IMR-90 (cell line): ENCODE measurements at regions not wholly inside any gene's neighbourhood (a gene's known extent, or its start where the extent isn't known, plus 50 kb on each side); places are given as distances from the start of the nearest gene placed in this dataset.

Experiments used
- ATAC-seq: fragments of 200-7000 bp; cut with Tn5 transposase; 2 replicates; pipeline ENCODE4 v1.9.1; 2020; ENCODE audit warnings: low read depth, mild to moderate bottlenecking, moderate library complexity
- BruUV-seq: library from RNA; stranded (reverse); fragments of 400-500 nt; replicated peaks from 2 replicates; lab custom pipeline; 2021; lab: Mats Ljungman, UMichigan
- CTCF ChIA-PET: fragments of 300-600 bp; formaldehyde crosslinking; extraction: SDS; loops from one replicate; lab custom pipeline; 2021; ENCODE audit warnings: antibody characterized with exemption; lab: Yijun Ruan, JAX
- POLR2A ChIA-PET: fragments of 300-600 bp; sonication (Branson Sonifier 250); formaldehyde crosslinking; loops from one replicate; lab custom pipeline; 2022; ENCODE audit warnings: antibody characterized with exemption; ENCODE audit not compliant: unreplicated experiment; lab: Charles Lee
- DNase-seq: peaks from one replicate; pipeline ENCODE4 v3.0.0; 2013
- H2AFZ ChIP-seq: replicated peaks from 2 replicates; pipeline ENCODE3; 2013; ENCODE audit warnings: low read length, mild to moderate bottlenecking; ENCODE audit not compliant: poor library complexity
- H2AK5ac ChIP-seq: 2 replicates; pipeline ENCODE4 v1.6.1; 2013; ENCODE audit warnings: low read depth, low read length, inconsistent platforms
- H2AK9ac ChIP-seq: replicated peaks from 2 replicates; pipeline ENCODE3; 2013; ENCODE audit warnings: mild to moderate bottlenecking, low read depth, low read length, moderate library complexity; ENCODE audit not compliant: poor library complexity
- H2BK120ac ChIP-seq: 2 replicates; pipeline ENCODE4 v1.6.1; 2013; ENCODE audit warnings: low read depth, low read length, inconsistent platforms
- H2BK15ac ChIP-seq: 3 replicates; pipeline ENCODE4 v1.6.1; 2013; ENCODE audit warnings: low read depth, low read length, inconsistent platforms
- H2BK20ac ChIP-seq: 2 replicates; pipeline ENCODE4 v1.6.1; 2013; ENCODE audit warnings: low read depth, mild to moderate bottlenecking, inconsistent platforms, low read length, moderate library complexity
- H2BK5ac ChIP-seq: 2 replicates; pipeline ENCODE4 v1.6.1; 2013; ENCODE audit warnings: mild to moderate bottlenecking, low read depth, low read length, inconsistent platforms; ENCODE audit not compliant: poor library complexity, severe bottlenecking
- H3K14ac ChIP-seq: replicated peaks from 2 replicates; pipeline ENCODE4 v1.6.1; 2013; ENCODE audit warnings: low read depth, low read length, inconsistent platforms
- H3K18ac ChIP-seq: 2 replicates; pipeline ENCODE4 v1.6.1; 2013; ENCODE audit warnings: low read depth, low read length, control low read depth
- H3K23ac ChIP-seq: 2 replicates; pipeline ENCODE4 v1.6.1; 2013; ENCODE audit warnings: low read depth, low read length, inconsistent platforms
- H3K27ac ChIP-seq: 2 replicates; pipeline ENCODE4 v1.5.1; 2013; ENCODE audit warnings: mild to moderate bottlenecking, control low read depth, low read length; ENCODE audit not compliant: insufficient read depth
- H3K27me3 ChIP-seq: 2 replicates; pipeline ENCODE4 v1.6.1; 2013; ENCODE audit warnings: low read length; ENCODE audit not compliant: control insufficient read depth, insufficient read depth
- H3K36me3 ChIP-seq: 2 replicates; pipeline ENCODE4 v1.6.1; 2013; ENCODE audit warnings: low read length, mixed read lengths; ENCODE audit not compliant: control insufficient read depth, insufficient read depth
- H3K4ac ChIP-seq: 2 replicates; pipeline ENCODE4 v1.6.1; 2013; ENCODE audit warnings: low read depth, low read length, inconsistent platforms
- H3K4me1 ChIP-seq: 2 replicates; pipeline ENCODE4 v1.6.1; 2013; ENCODE audit warnings: low read length, mixed read lengths; ENCODE audit not compliant: control insufficient read depth, insufficient read depth
- H3K4me2 ChIP-seq: 2 replicates; pipeline ENCODE4 v1.6.1; 2013; ENCODE audit warnings: low read depth, mild to moderate bottlenecking, control low read depth, low read length, moderate library complexity
- H3K4me3 ChIP-seq: 2 replicates; pipeline ENCODE4 v1.5.1; 2013; ENCODE audit warnings: low read depth, mild to moderate bottlenecking, control low read depth, low read length, moderate library complexity; ENCODE audit not compliant: insufficient read depth
- H3K56ac ChIP-seq: 2 replicates; pipeline ENCODE4 v1.6.1; 2013; ENCODE audit warnings: low read length, inconsistent platforms; ENCODE audit not compliant: insufficient read depth; ENCODE audit errors: extremely low read depth
- H3K79me1 ChIP-seq, 2 experiments: 2 replicates each; pipeline ENCODE4 v1.6.1; 2013; ENCODE audit warnings: low read length in 2 of 2, inconsistent platforms in 1 of 2, low read depth in 1 of 2
- H3K9ac ChIP-seq: 2 replicates; pipeline ENCODE4 v1.6.1; 2013; ENCODE audit warnings: low read depth, low read length, control low read depth
- H3K9me1 ChIP-seq: 2 replicates; pipeline ENCODE4 v1.6.1; 2013; ENCODE audit warnings: low read length, inconsistent platforms; ENCODE audit not compliant: insufficient read depth
- H3K9me3 ChIP-seq: 2 replicates; pipeline ENCODE4 v1.6.1; 2013; ENCODE audit warnings: low read length; ENCODE audit not compliant: control insufficient read depth, insufficient read depth
- H4K20me1 ChIP-seq: 2 replicates; pipeline ENCODE4 v1.6.1; 2013; ENCODE audit warnings: low read length, inconsistent platforms; ENCODE audit not compliant: insufficient read depth
- H4K5ac ChIP-seq: 2 replicates; pipeline ENCODE4 v1.6.1; 2013; ENCODE audit warnings: mild to moderate bottlenecking, low read depth, low read length, control low read depth
- H4K8ac ChIP-seq, 2 experiments: 2 replicates each; pipeline ENCODE4 v1.6.1; 2013; ENCODE audit warnings: low read depth in 2 of 2, low read length in 2 of 2, control low read depth in 1 of 2, inconsistent platforms in 1 of 2
- H4K91ac ChIP-seq: 2 replicates; pipeline ENCODE4 v1.6.1; 2013; ENCODE audit warnings: low read depth, low read length, inconsistent platforms; ENCODE audit not compliant: insufficient read depth
- BHLHE40 ChIP-seq: fragments of 150-350 bp; IDR thresholded peaks from 2 replicates; pipeline ENCODE4 v1.6.1; 2016; ENCODE audit warnings: mild to moderate bottlenecking, low read depth, low read length
- CEBPB ChIP-seq: IDR thresholded peaks from 2 replicates; pipeline ENCODE4 v1.6.1; 2012; ENCODE audit warnings: low read depth, low read length, improper control_type of control experiment
- CHD1 ChIP-seq: IDR thresholded peaks from 2 replicates; pipeline ENCODE4 v1.6.1; 2012; ENCODE audit warnings: low read depth, low read length, improper control_type of control experiment
- ELK1 ChIP-seq: fragments of 150-350 bp; IDR thresholded peaks from 2 replicates; pipeline ENCODE4 v1.6.1; 2016; ENCODE audit warnings: low read depth, mild to moderate bottlenecking, low read length, moderate library complexity, borderline replicate concordance
- FOS ChIP-seq: fragments of 150-350 bp; IDR thresholded peaks from 2 replicates; pipeline ENCODE4 v1.6.1; 2016; ENCODE audit warnings: low read depth, low read length
- MAFK ChIP-seq: IDR thresholded peaks from 2 replicates; pipeline ENCODE4 v1.6.1; 2012; ENCODE audit warnings: low read depth, low read length, improper control_type of control experiment
- MAZ ChIP-seq: IDR thresholded peaks from 2 replicates; pipeline ENCODE4 v1.6.1; 2012; ENCODE audit warnings: low read depth, mild to moderate bottlenecking, low read length, improper control_type of control experiment, moderate library complexity, borderline replicate concordance
- MXI1 ChIP-seq: IDR thresholded peaks from 2 replicates; pipeline ENCODE4 v1.6.1; 2012; ENCODE audit warnings: low read depth, mild to moderate bottlenecking, low read length, moderate library complexity, borderline replicate concordance
- NFE2L2 ChIP-seq: fragments of 150-350 bp; IDR thresholded peaks from 2 replicates; pipeline ENCODE4 v1.6.1; 2016; ENCODE audit warnings: low read depth, mild to moderate bottlenecking, low read length
- POLR2A ChIP-seq: IDR thresholded peaks from 2 replicates; pipeline ENCODE4 v1.6.1; 2012; ENCODE audit warnings: mild to moderate bottlenecking, low read depth, low read length
- RAD21 ChIP-seq: IDR thresholded peaks from 2 replicates; pipeline ENCODE4 v1.6.1; 2012; ENCODE audit warnings: low read length, improper control_type of control experiment
- RCOR1 ChIP-seq: IDR thresholded peaks from 2 replicates; pipeline ENCODE4 v1.6.1; 2012; ENCODE audit warnings: mild to moderate bottlenecking, low read length, improper control_type of control experiment; ENCODE audit not compliant: insufficient replicate concordance
- RFX5 ChIP-seq: IDR thresholded peaks from 2 replicates; pipeline ENCODE4 v1.8.0; 2012; ENCODE audit warnings: low read depth, mild to moderate bottlenecking, low read length, moderate library complexity
- SMC3 ChIP-seq: fragments of 150-350 bp; IDR thresholded peaks from 2 replicates; pipeline ENCODE4 v1.6.1; 2016; ENCODE audit warnings: low read depth, mild to moderate bottlenecking, antibody characterized with exemption, low read length, moderate library complexity
- USF2 ChIP-seq: fragments of 150-350 bp; IDR thresholded peaks from 2 replicates; pipeline ENCODE4 v1.6.1; 2017; ENCODE audit warnings: mild to moderate bottlenecking, antibody characterized with exemption, low read length, low read depth
- WGBS, 2 experiments: methylation state at CpG; one replicate each; pipeline versions ENCODE4 v1.1.5 to v1.1.7; 2013; ENCODE audit warnings: missing lambda C conversion rate in 2 of 2; ENCODE audit not compliant: insufficient read length in 1 of 2; ENCODE audit errors: extremely low coverage in 2 of 2; 5-methylcytosine and 5-hydroxymethylcytosine counted together
- dilution Hi-C: fragments of 300-500 bp; cut with HindIII; formaldehyde crosslinking; loops from one replicate; pipeline ENCODE4 v1.14.3; 2018; ENCODE audit warnings: low sequenced_read_pairs; ENCODE audit not compliant: unreplicated experiment
- in situ Hi-C: fragments of 300-500 bp; cut with MboI; formaldehyde crosslinking; loops from 3 replicates; pipeline ENCODE4 v1.14.3; 2019; ENCODE audit warnings: low sequenced_read_pairs, inconsistent platforms, mixed read lengths
- intact Hi-C: fragments of 100-400 bp; cut with micrococcal nuclease; formaldehyde crosslinking; loops from 2 replicates; pipeline ENCODE4 v1.10.0; 2022

- Histone ChIP-seq H3K18ac (no peak overlapping the region), H3K14ac (no peak overlapping the region), H4K5ac (no peak overlapping the region), H2BK15ac (no peak overlapping the region), H3K9me1 (peaks cover 3% of the 10 kb centered on the region; the same call in 1 of the 2 replicates), H3K56ac (no peak overlapping the region), H3K4me2 (no peak overlapping the region), H3K27me3 (no peaks in the 10 kb centered on the region), H3K4ac (no peak overlapping the region), H3K36me3 (no peaks in the 10 kb centered on the region), H3K79me1 (no peaks in the 10 kb centered on the region), H3K23ac (no peak overlapping the region), H2AK5ac (no peak overlapping the region), H4K20me1 (no peaks in the 10 kb centered on the region), H2AFZ (no peak overlapping the region), H2BK120ac (no peak overlapping the region), H3K4me3 (no peak overlapping the region), H3K9ac (no peak overlapping the region), H2AK9ac (no peak overlapping the region), H4K8ac (no peak overlapping the region), H3K9me3 (no peaks in the 10 kb centered on the region), H2BK20ac (no peak overlapping the region), H3K4me1 (no peaks in the 10 kb centered on the region), H3K27ac (no peak overlapping the region), H2BK5ac (no peak overlapping the region), H4K91ac (no peak overlapping the region)
- in situ Hi-C loops (no loop called here), intact Hi-C loops (no loop called here), dilution Hi-C loops (no loop called here)
- peak; percentile 53 for ATAC-seq
- ChIA-PET POLR2A (no interaction called here), CTCF (no interaction called here)
- BruUV-seq: no TSS peak
- peak; percentile 44 for DNase-seq
- WGBS, 2 experiments: no CpG with 5 or more reads among the region's 2 CpGs
- TF ChIP-seq SMC3 (no peak), RAD21 (no peak), ELK1 (no peak), RFX5 (no peak), NFE2L2 (no peak), CEBPB (no peak), RCOR1 (no peak), MAFK (no peak), POLR2A (no peak), MXI1 (no peak), MAZ (no peak), BHLHE40 (no peak), CHD1 (no peak), FOS (no peak), USF2 (no peak)
Observed at GRCh38 chr16:72590151-72590937, 418.4 kb upstream of the PMFBP1 start.
